GM18909 (cell line): ENCODE measurements at regions not wholly inside any gene's neighbourhood (a gene's known extent, or its start where the extent isn't known, plus 50 kb on each side); places are given as distances from the start of the nearest gene placed in this dataset.

Source experiments
- ATAC-seq: cut with Tn5 transposase; IDR thresholded peaks from one replicate; pipeline ENCODE4 v1.9.1; 2021; ENCODE audit warnings: mild to moderate bottlenecking; ENCODE audit not compliant: unreplicated experiment, poor library complexity

DNA sequence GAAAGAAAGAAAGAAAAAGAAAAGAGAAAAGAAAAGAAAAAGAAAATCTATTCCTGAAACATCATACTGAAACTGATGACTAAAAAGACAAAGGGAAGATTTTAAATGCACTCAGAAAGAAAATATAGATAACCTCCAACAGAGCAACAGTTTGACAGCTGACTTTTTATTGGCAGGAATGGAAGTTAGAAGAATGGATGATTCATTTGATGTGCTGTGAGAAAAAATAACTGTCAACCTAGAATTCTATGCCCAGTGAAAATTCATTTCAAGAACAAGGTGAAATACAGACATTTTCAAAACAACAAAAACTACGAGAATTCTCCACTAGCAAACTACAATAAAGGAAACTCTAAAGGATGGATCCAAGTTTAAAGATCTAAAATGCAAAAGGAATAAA lies 50.5 kb upstream of the HSPA12A start:
- ATAC-seq, result no peak

- ATAC-seq, result no peak
Measured at GRCh38 chr10:116796469-116796868, 52.8 kb upstream of the ENO4 start.

GRCh38 chr10:116796910-116797513 lies 52.3 kb upstream of the ENO4 start:
- peak; percentile 89 for ATAC-seq

- no peak for ATAC-seq
Measured at GRCh38 chr10:116798859-116799258, 50.4 kb upstream of the ENO4 start.
